ENCODE measurements at regions not wholly inside any gene's neighbourhood (a gene's known extent, or its start where the extent isn't known, plus 50 kb on each side); places are given as distances from the start of the nearest gene placed in this dataset.
"Not testable (repeated sequence)": the region's sequence is repeated elsewhere in the genome, so short reads cannot be mapped to it uniquely, and the experiment has no call there.

DNA sequence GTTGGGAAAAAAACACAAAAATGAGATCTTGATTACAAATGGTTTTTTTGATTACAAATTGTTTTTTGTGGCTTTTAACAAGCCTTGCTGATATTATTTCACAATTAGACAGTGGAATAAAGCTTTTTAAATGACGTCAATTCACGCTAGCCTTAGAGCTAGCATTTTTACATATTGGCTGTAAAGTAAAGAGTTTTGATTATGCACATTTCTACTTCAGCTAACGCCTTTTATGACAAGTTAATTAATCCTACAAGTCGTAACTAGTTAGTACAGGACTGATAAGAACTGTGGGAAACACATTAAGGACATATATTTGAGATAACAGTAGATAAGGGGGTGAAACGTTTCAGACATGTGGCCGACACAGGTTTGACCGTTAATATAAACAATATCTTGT, 95.7 kb upstream of the ATXN3L start:
- WGBS, 4 donors = 65 to 72% (median 71%) methylated on average over 7 of the region's 7 CpGs
- peaks cover 3% of the 10 kb centered on the region for H3K27me3 ChIP-seq

DNA sequence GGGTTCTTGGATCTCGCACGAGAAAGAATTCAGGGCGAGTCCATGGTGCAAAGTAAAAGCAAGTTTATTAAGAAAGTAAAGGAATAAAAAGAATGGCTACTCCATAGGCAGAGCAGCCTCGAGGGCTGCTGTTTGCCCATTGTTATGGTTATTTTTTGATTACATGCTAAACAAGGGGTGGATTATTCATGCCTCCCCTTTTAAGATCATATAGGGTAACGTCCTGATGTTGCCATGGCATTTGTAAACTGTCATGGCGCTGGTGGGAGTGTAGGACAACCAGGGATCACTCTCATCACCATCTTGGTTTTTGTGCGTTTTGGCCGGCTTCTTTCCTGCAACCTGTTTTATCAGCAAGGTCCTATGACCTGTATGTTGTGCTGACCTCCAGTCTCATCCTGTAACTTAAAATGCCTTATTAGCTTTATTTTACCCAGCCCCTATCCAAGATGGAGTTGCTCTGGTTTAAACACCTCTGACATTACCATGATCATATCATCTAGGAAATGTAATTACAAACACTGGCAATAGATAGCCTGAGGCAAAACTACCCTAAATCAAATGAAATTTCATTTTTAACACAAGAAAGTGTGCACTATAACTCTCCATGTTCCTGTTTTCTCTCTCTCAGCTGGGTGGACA, 94.3 kb upstream of the ATXN3L start:
- H3K36me3 ChIP-seq (replicated peaks in 1 of 2) = no peaks in the 10 kb centered on the region
- 61 to 86% (median 74%) methylated on average over 8 of the region's 8 CpGs for WGBS, 4 donors
- peaks cover 3% of the 10 kb centered on the region for H3K27me3 ChIP-seq
- TF ChIP-seq, protein P1, sequence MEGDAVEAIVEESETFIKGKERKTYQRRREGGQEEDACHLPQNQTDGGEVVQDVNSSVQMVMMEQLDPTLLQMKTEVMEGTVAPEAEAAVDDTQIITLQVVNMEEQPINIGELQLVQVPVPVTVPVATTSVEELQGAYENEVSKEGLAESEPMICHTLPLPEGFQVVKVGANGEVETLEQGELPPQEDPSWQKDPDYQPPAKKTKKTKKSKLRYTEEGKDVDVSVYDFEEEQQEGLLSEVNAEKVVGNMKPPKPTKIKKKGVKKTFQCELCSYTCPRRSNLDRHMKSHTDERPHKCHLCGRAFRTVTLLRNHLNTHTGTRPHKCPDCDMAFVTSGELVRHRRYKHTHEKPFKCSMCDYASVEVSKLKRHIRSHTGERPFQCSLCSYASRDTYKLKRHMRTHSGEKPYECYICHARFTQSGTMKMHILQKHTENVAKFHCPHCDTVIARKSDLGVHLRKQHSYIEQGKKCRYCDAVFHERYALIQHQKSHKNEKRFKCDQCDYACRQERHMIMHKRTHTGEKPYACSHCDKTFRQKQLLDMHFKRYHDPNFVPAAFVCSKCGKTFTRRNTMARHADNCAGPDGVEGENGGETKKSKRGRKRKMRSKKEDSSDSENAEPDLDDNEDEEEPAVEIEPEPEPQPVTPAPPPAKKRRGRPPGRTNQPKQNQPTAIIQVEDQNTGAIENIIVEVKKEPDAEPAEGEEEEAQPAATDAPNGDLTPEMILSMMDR (IDR thresholded peaks at IDR 0.05) = no peak
- H3K9me3 ChIP-seq (replicated peaks in 1 of 3) = no peaks in the 10 kb centered on the region
- no peak overlapping the region for H3K4me3 ChIP-seq
- no peaks in the 10 kb centered on the region for H3K4me1 ChIP-seq (replicated peaks in 1 of 2)
- H3K27ac ChIP-seq = no peak overlapping the region
- intact Hi-C loops (cut with DNase I) = no loop called here
- DNase-seq = no peak

More for the DNA sequence above, 95.7 kb upstream of the ATXN3L start:
- no peak for TF ChIP-seq POLR2A (IDR thresholded peaks at IDR 0.05)
- TF ChIP-seq, protein P1 (IDR thresholded peaks at IDR 0.05) = no peak
- no peak overlapping the region for H3K27ac ChIP-seq
- H3K4me3 ChIP-seq = no peak overlapping the region
- no peak for DNase-seq
- no peaks in the 10 kb centered on the region for H3K36me3 ChIP-seq (replicated peaks in 1 of 2)
- no peaks in the 10 kb centered on the region for H3K4me1 ChIP-seq (replicated peaks in 1 of 2)
- intact Hi-C loops (cut with DNase I) = no loop called here
- no peaks in the 10 kb centered on the region for H3K9me3 ChIP-seq (replicated peaks in 1 of 3)

DNA sequence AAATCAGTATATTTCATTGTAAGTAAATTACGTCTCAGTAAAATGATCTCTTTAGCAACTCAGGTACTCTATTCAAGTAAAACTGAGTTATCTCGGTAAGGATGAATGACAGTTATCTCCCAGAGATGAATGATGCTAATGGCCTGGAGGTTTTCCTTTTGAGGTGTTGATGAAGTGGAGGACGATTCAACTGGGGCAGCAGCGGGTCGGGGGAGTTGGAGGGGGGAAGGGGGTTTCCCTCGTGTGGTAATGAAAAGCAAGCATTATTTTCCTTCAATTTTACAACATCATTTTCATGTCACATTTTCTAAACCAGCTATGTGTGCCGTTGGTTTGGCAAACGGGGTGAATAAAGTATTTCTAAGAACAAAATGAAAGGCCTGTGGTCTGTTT, 92.4 kb upstream of the ATXN3L start:
- intact Hi-C loops (cut with DNase I) = no loop called here
- Histone ChIP-seq H3K9me3 (replicated peaks in 1 of 3) (no peaks in the 10 kb centered on the region), H3K36me3 (replicated peaks in 1 of 2) (no peaks in the 10 kb centered on the region), H3K27ac (no peak overlapping the region), H3K27me3 (peaks cover 3% of the 10 kb centered on the region), H3K4me3 (no peak overlapping the region), H3K4me1 (replicated peaks in 1 of 2) (no peaks in the 10 kb centered on the region)
- no peak for DNase-seq
- 38 to 66% (median 53%) methylated on average over 8 of the region's 8 CpGs for WGBS, 4 donors
- TF ChIP-seq, protein P1 (IDR thresholded peaks at IDR 0.05) = no peak
- no peak for TF ChIP-seq POLR2A (IDR thresholded peaks at IDR 0.05)

DNA sequence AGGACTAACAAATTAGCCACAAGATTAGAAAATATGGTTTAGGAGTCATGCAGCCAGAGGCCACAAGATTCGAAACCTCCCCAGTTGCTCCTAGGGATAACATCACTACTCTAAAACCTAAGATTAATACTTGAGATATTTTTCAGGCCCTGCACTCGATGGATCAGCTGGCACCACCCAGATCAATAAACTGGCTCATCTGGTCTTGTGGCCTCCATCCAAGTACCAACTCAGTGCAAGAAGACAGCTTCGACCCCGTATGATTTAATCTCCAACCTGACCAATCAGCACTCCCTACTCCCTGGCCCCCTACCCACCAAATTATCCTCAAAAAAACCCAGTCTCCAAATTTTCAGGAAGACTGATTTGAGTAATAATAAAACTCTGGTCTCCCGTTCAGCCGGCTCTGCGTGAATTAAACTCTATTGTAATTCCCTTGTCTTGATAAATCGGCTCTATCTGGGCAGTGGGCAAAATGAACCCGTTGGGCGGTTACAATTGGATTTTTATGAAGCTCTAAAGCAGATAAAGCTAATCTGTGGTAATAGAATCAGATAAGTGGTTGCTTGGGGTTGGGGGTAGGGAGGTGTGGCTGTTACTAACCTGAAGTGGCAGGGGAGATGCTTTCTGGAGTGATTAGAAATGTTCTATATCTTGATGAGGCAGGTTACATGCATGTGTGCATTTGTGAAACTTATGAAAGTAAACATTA, 91.8 kb upstream of the ATXN3L start:
- intact Hi-C loops (cut with DNase I) = no loop called here
- H3K27me3 ChIP-seq = peaks cover 3% of the 10 kb centered on the region
- H3K36me3 ChIP-seq (replicated peaks in 1 of 2) = no peaks in the 10 kb centered on the region
- H3K27ac ChIP-seq = no peak overlapping the region
- H3K4me1 ChIP-seq (replicated peaks in 1 of 2) = no peaks in the 10 kb centered on the region
- TF ChIP-seq POLR2A (IDR thresholded peaks at IDR 0.05) = no peak
- TF ChIP-seq, protein P1 (IDR thresholded peaks at IDR 0.05) = no peak
- H3K4me3 ChIP-seq = no peak overlapping the region
- no peak for DNase-seq
- no peaks in the 10 kb centered on the region for H3K9me3 ChIP-seq (replicated peaks in 1 of 3)
- WGBS, 4 donors = 69 to 80% (median 71%) methylated on average over 10 of the region's 10 CpGs

DNA sequence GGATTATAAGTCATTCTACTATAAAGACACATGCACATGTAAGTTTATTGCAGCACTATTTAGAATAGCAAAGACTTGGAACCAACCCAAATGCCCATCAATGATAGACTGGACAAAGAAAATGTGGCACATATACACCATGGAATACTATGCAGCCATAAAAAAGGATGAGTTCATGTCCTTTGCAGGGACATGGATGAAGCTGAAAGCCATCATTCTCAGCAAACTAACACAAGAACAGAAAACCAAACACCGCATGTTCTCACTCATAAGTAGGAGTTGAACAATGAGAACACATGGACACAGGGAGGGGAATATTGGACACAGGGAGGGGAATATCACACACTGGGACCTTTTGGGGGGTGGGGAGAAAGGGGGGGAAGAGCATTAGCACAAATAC, 88.7 kb upstream of the ATXN3L start:
- H3K4me3 ChIP-seq; H3K36me3 ChIP-seq (replicated peaks in 1 of 2); H3K9me3 ChIP-seq (replicated peaks in 1 of 3); intact Hi-C loops (cut with DNase I); DNase-seq; H3K27ac ChIP-seq; H3K27me3 ChIP-seq; H3K4me1 ChIP-seq (replicated peaks in 1 of 2): not testable (repeated sequence)
- 86 to 100% (median 92%) methylated on average over 1 of the region's 1 CpG for WGBS, 4 donors

DNA sequence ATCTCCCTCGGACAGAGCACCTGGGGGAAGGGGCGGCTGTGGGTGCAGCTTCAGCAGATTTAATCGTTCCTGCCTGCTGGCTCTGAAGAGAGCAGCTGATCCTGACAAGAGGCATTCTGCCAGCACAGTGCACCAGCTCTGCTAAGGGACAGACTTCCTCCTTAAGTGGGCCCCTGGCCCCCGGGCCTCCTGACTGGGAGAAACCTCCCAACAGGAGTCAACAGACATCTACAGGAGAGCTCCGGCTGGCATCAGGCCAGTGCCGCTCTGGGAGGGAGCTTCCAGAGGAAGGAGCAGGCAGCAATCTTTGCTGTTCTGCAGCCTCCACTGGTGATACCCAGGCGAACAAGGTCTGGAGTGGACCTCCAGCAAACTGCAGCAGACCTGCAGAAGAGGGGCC, 84.9 kb upstream of the ATXN3L start:
- peak in 1 of 7 donors; percentile 17 for DNase-seq
- 61 to 75% (median 65%) methylated on average over 4 to 7 of the region's 7 CpGs for WGBS, 4 donors
- H3K4me3 ChIP-seq; intact Hi-C loops (cut with DNase I); H3K4me1 ChIP-seq (replicated peaks in 1 of 2); H3K9me3 ChIP-seq (replicated peaks in 1 of 3); H3K27ac ChIP-seq; H3K27me3 ChIP-seq; H3K36me3 ChIP-seq (replicated peaks in 1 of 2): not testable (repeated sequence)

Measured in adrenal gland (tissue), 9 donors.